D721Med (cell line): ENCODE measurements at regions not wholly inside any gene's neighbourhood (a gene's known extent, or its start where the extent isn't known, plus 50 kb on each side); places are given as distances from the start of the nearest gene placed in this dataset.

Experiments
- DNase-seq: peaks from one replicate; pipeline ENCODE4 v3.0.0; 2011; ENCODE audit warnings: low spot score; ENCODE audit not compliant: insufficient read length
- FAIRE-seq: peaks from 2 replicates; lab custom pipeline; 2011; peaks lifted over from hg19 to GRCh38; lab: Jason Lieb, UNC
- CTCF ChIP-seq: IDR thresholded peaks from 2 replicates; pipeline ENCODE4 v1.5.1; 2012; ENCODE audit warnings: mild to moderate bottlenecking, control low read depth; ENCODE audit not compliant: insufficient read depth; ENCODE audit errors: missing control alignments

GRCh38 chr5:56507351-56507930 lies 274.3 kb upstream of the ANKRD55 start:
- DNase-seq (no peak), FAIRE-seq (no peak)
- no peak for TF ChIP-seq CTCF

GRCh38 chr5:56506211-56506965 lies 273.3 kb upstream of the ANKRD55 start:
- TF ChIP-seq CTCF, result no peak
- no peak for FAIRE-seq
- no peak for DNase-seq

DNA sequence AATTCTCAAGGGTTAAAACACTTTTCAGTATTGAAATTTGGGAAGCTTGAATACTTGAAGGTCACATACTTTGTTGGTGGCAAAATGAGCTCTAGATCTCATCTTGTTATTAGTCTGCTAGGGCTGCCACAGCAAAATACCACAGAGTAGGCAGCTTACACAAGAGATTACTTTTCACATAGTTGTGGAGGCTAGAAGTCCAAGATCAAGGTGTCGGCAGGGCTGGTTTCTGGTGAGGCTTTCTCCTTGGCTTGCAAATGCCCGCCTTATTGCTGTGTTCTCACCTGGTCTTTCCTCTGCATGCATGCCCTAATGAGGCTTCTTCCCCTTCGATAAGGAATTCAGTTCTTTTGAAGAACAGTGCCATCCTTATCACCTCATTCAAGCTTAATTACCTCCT lies 270.8 kb upstream of the ANKRD55 start:
- TF ChIP-seq CTCF, result no peak
- DNase-seq (no peak), FAIRE-seq (no peak)

GRCh38 chr5:56501781-56502557 lies 268.8 kb upstream of the ANKRD55 start:
- FAIRE-seq, result no peak
- no peak for TF ChIP-seq CTCF
- no peak for DNase-seq

GRCh38 chr5:56499901-56500300 lies 266.8 kb upstream of the ANKRD55 start:
- TF ChIP-seq CTCF, result no peak
- FAIRE-seq (no peak), DNase-seq (no peak)

- no peak for FAIRE-seq
- no peak for TF ChIP-seq CTCF
- no peak for DNase-seq
Measured at GRCh38 chr5:56499491-56499890, 266.4 kb upstream of the ANKRD55 start.
